ENCODE measurements at regions not wholly inside any gene's neighbourhood (a gene's known extent, or its start where the extent isn't known, plus 50 kb on each side); places are given as distances from the start of the nearest gene placed in this dataset.
A peak's percentile ranks its signal among the peaks of the same experiment; 100 is the strongest.

DNA sequence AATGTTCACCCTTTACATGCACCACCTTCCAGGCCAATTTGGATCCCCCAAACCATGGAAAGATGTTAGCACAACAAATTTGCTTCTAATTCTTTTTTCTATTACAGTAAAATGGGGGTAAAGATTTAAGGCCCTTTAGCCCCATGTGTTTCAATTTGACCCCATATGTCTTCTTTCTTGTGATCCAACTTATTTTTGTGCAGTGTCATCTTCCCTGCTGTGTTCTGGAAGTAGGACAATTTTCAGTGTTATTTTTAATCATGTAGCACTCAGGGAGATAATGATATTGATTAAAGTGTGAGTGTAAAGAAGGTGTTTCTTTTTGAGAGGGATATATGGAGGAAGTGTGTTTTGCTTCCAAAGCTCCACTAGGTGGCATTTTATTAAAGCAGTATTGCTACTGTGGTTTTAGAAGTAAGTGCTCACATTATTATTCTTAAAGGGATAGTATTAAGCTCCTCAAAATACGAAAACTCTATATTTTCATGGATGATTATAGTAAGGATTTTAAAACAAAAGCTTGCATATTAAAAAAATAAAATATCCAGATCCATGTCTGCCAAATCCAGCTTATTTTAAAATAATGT, 118.7 kb upstream of the ATP10B start:
- DNase-seq = no peak
- H3K27me3 Mint-ChIP-seq (ENCODE audit: low read depth) = peaks cover 15% of the 10 kb centered on the region
- no peak for ATAC-seq
- H3K4me3 Mint-ChIP-seq = no peak overlapping the region
- no peaks in the 10 kb centered on the region for H3K9me3 Mint-ChIP-seq
- no peaks in the 10 kb centered on the region for H3K4me1 Mint-ChIP-seq (ENCODE audit: low read depth)
- no peaks in the 10 kb centered on the region for H3K36me3 Mint-ChIP-seq (ENCODE audit: insufficient read depth)

DNA sequence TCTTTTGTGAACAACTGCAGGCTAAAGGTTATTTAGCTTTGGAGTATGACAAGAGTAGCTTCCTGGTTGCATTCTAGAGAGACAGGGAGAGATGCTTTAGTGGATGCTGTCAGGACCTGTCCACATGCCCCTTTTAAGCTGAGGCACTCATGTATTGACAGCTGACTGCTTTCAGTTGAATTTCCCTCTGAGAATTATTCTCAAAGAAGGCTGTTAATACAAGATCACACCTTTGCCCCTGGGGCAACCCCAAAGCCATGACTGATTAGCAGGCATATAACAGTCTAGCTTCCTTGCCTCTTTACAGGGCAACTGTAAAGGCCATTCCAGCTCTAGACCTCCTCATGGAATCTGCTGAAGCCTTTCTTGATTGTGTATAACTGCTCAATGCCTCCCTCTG, 117.6 kb upstream of the ATP10B start:
- no peaks in the 10 kb centered on the region for H3K36me3 Mint-ChIP-seq (ENCODE audit: insufficient read depth)
- ATAC-seq (no peak), DNase-seq (no peak)
- H3K4me3 Mint-ChIP-seq = no peak overlapping the region
- H3K27me3 Mint-ChIP-seq (ENCODE audit: low read depth) = peaks cover 12% of the 10 kb centered on the region
- H3K9me3 Mint-ChIP-seq = no peaks in the 10 kb centered on the region
- H3K4me1 Mint-ChIP-seq (ENCODE audit: low read depth) = no peaks in the 10 kb centered on the region

DNA sequence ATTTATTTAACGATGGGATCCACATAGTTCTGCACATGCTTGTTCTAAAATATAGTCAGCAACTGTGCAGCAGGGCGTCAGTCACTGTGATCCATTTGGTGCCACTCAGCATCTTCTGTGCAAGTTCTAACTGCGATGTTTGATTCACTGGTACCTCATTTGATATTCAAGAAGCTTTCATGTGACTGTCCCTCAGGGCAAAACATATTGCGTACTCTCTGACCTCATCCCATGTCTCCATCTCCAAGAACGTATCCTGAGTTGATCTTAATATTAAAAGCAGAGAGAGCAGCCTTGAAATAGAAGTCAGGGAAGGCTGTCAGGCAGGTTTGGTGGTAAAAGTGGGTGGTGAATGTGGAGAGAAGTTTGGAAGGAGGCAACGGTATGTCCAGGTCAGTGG, 116.5 kb upstream of the ATP10B start:
- ATAC-seq (no peak), DNase-seq (no peak)
- Mint-ChIP-seq H3K36me3 (ENCODE audit: insufficient read depth) (no peaks in the 10 kb centered on the region), H3K9me3 (no peaks in the 10 kb centered on the region), H3K4me3 (no peak overlapping the region), H3K4me1 (ENCODE audit: low read depth) (no peaks in the 10 kb centered on the region), H3K27me3 (ENCODE audit: low read depth) (peaks cover 11% of the 10 kb centered on the region)

GRCh38 chr5:160966921-160967320, 114.9 kb upstream of the ATP10B start:
- no peak for ATAC-seq
- no peaks in the 10 kb centered on the region for H3K36me3 Mint-ChIP-seq (ENCODE audit: insufficient read depth)
- H3K9me3 Mint-ChIP-seq = no peaks in the 10 kb centered on the region
- no peaks in the 10 kb centered on the region for H3K4me1 Mint-ChIP-seq (ENCODE audit: low read depth)
- H3K27me3 Mint-ChIP-seq (ENCODE audit: low read depth) = peaks cover 8% of the 10 kb centered on the region
- no peak for DNase-seq
- no peak overlapping the region for H3K4me3 Mint-ChIP-seq

- Mint-ChIP-seq H3K27me3 (ENCODE audit: low read depth) (peaks cover 8% of the 10 kb centered on the region), H3K4me3 (no peak overlapping the region), H3K36me3 (ENCODE audit: insufficient read depth) (no peaks in the 10 kb centered on the region), H3K9me3 (no peaks in the 10 kb centered on the region), H3K4me1 (ENCODE audit: low read depth) (no peaks in the 10 kb centered on the region)
- ATAC-seq (no peak), DNase-seq (no peak)
These were observed 109.8 kb upstream of the ATP10B start for GRCh38 chr5:160961761-160962160.

DNA sequence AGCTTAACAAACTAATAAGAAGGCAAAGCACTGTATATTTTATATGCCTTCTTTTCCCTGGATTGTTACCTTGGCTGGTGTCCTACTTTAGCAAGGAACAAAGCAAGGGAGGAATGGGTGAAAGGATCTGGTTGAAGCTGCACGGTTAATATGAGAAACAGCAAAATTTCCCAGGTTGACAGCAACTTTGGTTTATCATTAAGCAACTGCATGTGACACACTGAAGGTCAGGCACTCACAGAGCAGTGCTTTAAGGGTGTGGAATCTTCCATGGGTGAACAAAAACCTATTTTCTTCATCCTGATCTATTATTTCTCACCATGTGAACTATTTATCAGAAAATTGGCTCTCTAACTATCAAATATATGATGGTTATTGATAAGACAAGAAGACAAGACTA, 109.0 kb upstream of the ATP10B start:
- ATAC-seq (no peak), DNase-seq (no peak)
- H3K9me3 Mint-ChIP-seq = no peaks in the 10 kb centered on the region
- no peaks in the 10 kb centered on the region for H3K4me1 Mint-ChIP-seq (ENCODE audit: low read depth)
- peaks cover 4% of the 10 kb centered on the region for H3K27me3 Mint-ChIP-seq (ENCODE audit: low read depth)
- H3K36me3 Mint-ChIP-seq (ENCODE audit: insufficient read depth) = no peaks in the 10 kb centered on the region
- no peak overlapping the region for H3K4me3 Mint-ChIP-seq

- H3K4me3 Mint-ChIP-seq = no peak overlapping the region
- H3K4me1 Mint-ChIP-seq (ENCODE audit: low read depth) = no peaks in the 10 kb centered on the region
- H3K27me3 Mint-ChIP-seq (ENCODE audit: low read depth) = peaks cover 4% of the 10 kb centered on the region
- ATAC-seq (no peak), DNase-seq (no peak)
- H3K36me3 Mint-ChIP-seq (ENCODE audit: insufficient read depth) = no peaks in the 10 kb centered on the region
- no peaks in the 10 kb centered on the region for H3K9me3 Mint-ChIP-seq
These were observed 108.6 kb upstream of the ATP10B start for GRCh38 chr5:160960592-160960991.

- ATAC-seq (no peak), DNase-seq (no peak)
- H3K36me3 Mint-ChIP-seq (ENCODE audit: insufficient read depth) = no peaks in the 10 kb centered on the region
- no peaks in the 10 kb centered on the region for H3K9me3 Mint-ChIP-seq
- H3K27me3 Mint-ChIP-seq (ENCODE audit: low read depth) = peaks cover 4% of the 10 kb centered on the region
- H3K4me1 Mint-ChIP-seq (ENCODE audit: low read depth) = no peaks in the 10 kb centered on the region
- no peak overlapping the region for H3K4me3 Mint-ChIP-seq
These were observed 107.8 kb upstream of the ATP10B start for GRCh38 chr5:160959804-160960203.

GRCh38 chr5:160957312-160957861, 105.4 kb upstream of the ATP10B start:
- H3K4me1 Mint-ChIP-seq (ENCODE audit: low read depth) = no peaks in the 10 kb centered on the region
- H3K4me3 Mint-ChIP-seq = no peak overlapping the region
- ATAC-seq (peak; percentile 21 to 23), DNase-seq (no peak)
- H3K27me3 Mint-ChIP-seq (ENCODE audit: low read depth) = peaks cover 2% of the 10 kb centered on the region
- H3K9me3 Mint-ChIP-seq = no peaks in the 10 kb centered on the region
- no peaks in the 10 kb centered on the region for H3K36me3 Mint-ChIP-seq (ENCODE audit: insufficient read depth)

DNA sequence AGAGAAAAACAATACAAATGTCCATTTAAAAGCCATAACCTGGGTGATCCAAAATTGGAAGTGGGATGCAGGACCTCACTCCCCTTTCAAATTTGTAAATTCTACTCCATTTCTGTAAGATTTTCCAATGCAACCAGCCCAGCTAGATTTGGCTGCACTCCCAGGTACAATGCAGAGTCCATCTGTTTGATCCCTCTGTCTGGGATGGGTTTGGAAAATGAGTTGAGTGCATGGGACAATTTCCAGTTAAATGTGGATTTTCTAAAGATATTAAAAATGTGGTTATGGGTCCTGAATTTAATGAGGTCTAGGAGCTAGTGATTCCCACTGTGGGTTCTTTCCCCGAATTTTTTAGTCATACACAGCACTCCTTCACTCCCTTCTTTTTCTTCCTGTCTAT, 104.0 kb upstream of the ATP10B start:
- ATAC-seq (no peak), DNase-seq (no peak)
- Mint-ChIP-seq H3K4me1 (ENCODE audit: low read depth) (no peaks in the 10 kb centered on the region), H3K4me3 (no peak overlapping the region), H3K27me3 (ENCODE audit: low read depth) (no peaks in the 10 kb centered on the region), H3K36me3 (ENCODE audit: insufficient read depth) (no peaks in the 10 kb centered on the region), H3K9me3 (no peaks in the 10 kb centered on the region)

DNA sequence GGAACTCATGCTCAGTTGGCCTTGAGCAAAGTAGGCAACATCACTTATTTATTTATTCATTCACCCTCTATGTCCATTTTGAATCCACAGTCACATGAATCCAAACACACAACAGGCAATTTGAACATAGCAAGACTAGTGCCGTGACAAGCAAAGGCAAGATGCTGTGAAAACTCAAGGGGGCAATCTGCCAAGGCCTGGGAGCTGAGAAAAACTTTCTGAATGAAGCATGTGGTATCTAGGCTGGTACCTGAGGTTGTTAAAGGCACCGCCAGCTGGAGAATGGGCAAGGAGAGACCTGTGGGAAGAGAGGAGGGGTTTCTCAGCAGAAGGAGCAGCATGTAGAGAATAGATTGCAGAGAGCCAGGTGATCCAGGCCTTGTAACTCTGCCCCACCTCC, 98.3 kb upstream of the ATP10B start:
- ATAC-seq (no peak), DNase-seq (no peak)

GRCh38 chr5:160940725-160941124, 88.7 kb upstream of the ATP10B start:
- H3K27me3 Mint-ChIP-seq (ENCODE audit: low read depth) = no peaks in the 10 kb centered on the region
- no peaks in the 10 kb centered on the region for H3K4me1 Mint-ChIP-seq (ENCODE audit: low read depth)
- ATAC-seq (no peak), DNase-seq (no peak)
- H3K36me3 Mint-ChIP-seq (ENCODE audit: insufficient read depth) = no peaks in the 10 kb centered on the region
- no peak overlapping the region for H3K4me3 Mint-ChIP-seq
- H3K9me3 Mint-ChIP-seq = peaks cover 2% of the 10 kb centered on the region

More for the DNA sequence above, 98.3 kb upstream of the ATP10B start:
- Mint-ChIP-seq H3K27me3 (ENCODE audit: low read depth) (peaks cover 8% of the 10 kb centered on the region), H3K4me3 (no peak overlapping the region), H3K4me1 (ENCODE audit: low read depth) (no peaks in the 10 kb centered on the region), H3K36me3 (ENCODE audit: insufficient read depth) (no peaks in the 10 kb centered on the region), H3K9me3 (no peaks in the 10 kb centered on the region)

- Mint-ChIP-seq H3K27me3 (ENCODE audit: low read depth) (no peaks in the 10 kb centered on the region), H3K9me3 (peaks cover 2% of the 10 kb centered on the region), H3K4me3 (no peak overlapping the region), H3K36me3 (ENCODE audit: insufficient read depth) (no peaks in the 10 kb centered on the region), H3K4me1 (ENCODE audit: low read depth) (no peaks in the 10 kb centered on the region)
- ATAC-seq = no peak
- no peak for DNase-seq
These were observed 86.5 kb upstream of the ATP10B start for GRCh38 chr5:160938532-160938931.

DNA sequence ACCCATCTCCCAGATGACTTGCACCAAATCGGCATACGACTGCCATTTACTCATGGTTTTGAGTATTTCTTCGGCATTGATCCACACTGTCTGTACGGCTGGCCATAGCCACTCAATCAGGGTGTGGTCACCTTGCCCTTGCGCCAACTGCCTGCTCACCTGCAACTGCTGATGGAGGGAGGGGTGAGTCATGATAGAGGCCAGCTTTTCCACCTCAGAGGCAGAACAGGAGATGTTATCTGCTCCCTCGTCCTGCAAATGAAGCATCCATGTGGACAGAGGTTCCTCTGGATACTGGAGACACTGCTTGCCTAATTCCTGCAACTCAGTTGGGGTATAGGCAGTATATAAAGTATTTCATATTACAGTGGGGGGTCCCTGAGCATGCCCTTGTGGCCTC, 85.6 kb upstream of the ATP10B start:
- H3K4me3 Mint-ChIP-seq = no peak overlapping the region
- DNase-seq = no peak
- H3K9me3 Mint-ChIP-seq = peaks cover under 1% of the 10 kb centered on the region
- H3K36me3 Mint-ChIP-seq (ENCODE audit: insufficient read depth) = no peaks in the 10 kb centered on the region
- no peaks in the 10 kb centered on the region for H3K27me3 Mint-ChIP-seq (ENCODE audit: low read depth)
- H3K4me1 Mint-ChIP-seq (ENCODE audit: low read depth) = no peaks in the 10 kb centered on the region
- no peak for ATAC-seq

DNA sequence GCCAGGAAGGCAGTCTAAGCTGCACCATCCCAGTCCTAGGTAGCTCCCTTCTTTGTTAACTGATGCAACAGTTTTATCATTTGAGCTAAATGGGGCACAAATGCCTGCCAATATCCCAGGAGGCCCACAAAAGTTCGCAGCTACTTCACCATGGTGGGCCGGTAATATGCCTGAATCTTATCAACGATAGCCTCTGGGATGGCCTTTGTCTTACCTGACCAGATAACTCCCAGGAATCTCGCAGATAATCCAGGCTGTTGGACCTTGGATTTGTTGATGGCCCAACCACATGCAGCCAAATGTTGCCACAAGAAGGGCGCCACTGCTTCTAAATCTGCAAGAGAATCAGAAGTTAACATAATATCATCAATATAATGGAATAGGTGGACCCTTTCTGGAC, 83.8 kb upstream of the ATP10B start:
- no peak for ATAC-seq
- no peak for DNase-seq
- Mint-ChIP-seq H3K36me3 (ENCODE audit: insufficient read depth) (no peaks in the 10 kb centered on the region), H3K27me3 (ENCODE audit: low read depth) (no peaks in the 10 kb centered on the region), H3K9me3 (no peaks in the 10 kb centered on the region), H3K4me3 (no peak overlapping the region), H3K4me1 (ENCODE audit: low read depth) (no peaks in the 10 kb centered on the region)

DNA sequence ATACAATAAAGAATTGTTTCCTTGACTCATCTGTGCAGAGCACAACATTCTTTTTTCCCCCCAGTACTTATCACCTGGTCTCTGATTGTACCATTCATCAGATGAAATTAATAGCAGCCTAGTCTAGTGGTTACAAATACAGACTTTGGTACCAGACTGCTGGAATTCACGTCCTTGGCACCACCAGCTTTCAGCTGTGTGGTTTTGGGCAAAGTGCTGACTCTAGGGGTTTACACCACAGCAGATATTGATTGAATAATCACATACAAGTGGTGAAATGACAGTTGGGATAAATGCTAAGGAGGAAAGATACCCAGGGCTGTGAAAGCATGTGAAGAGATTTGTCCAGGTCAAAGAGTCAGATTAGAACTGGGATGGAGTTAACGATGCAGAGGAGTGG, 79.3 kb upstream of the ATP10B start:
- ATAC-seq = no peak
- Mint-ChIP-seq H3K36me3 (ENCODE audit: insufficient read depth) (no peaks in the 10 kb centered on the region), H3K27me3 (ENCODE audit: low read depth) (no peaks in the 10 kb centered on the region)

More for the DNA sequence above, 79.3 kb upstream of the ATP10B start:
- H3K4me1 Mint-ChIP-seq (ENCODE audit: low read depth) = no peaks in the 10 kb centered on the region
- no peaks in the 10 kb centered on the region for H3K9me3 Mint-ChIP-seq
- no peak overlapping the region for H3K4me3 Mint-ChIP-seq
- no peak for DNase-seq

All from activated T-cell treated with anti-CD3 and anti-CD28 coated beads, Interleukin-2, amount 50 U/mL, for 4 hours (primary cell).